ENCODE measurements at regions not wholly inside any gene's neighbourhood (a gene's known extent, or its start where the extent isn't known, plus 50 kb on each side); places are given as distances from the start of the nearest gene placed in this dataset.

DNA sequence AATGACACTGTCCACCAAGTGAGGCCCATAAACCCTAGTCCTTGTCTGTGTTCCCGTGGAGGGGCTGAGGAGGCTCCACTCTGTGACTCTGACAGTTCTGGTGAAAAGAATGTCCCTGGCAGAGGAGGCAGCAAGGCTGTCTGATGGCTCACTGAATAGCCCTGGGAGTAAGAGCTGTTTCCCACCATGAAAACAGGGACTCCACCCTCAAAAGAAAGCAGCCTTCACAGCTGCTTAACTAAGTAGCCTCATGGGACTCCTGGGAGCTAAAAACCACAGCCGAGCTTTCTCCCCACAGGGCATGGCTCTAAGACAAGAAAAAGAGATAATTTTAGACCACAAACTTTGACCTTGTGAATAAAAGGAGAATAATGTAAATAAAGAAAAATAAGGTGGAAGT lies 135.1 kb upstream of the FRY start:
- DNase-seq (ENCODE audit: low spot score), result no peak

GRCh38 chr13:31898378-31899071 lies 133.0 kb upstream of the FRY start:
- no peak for DNase-seq (ENCODE audit: low spot score)

DNA sequence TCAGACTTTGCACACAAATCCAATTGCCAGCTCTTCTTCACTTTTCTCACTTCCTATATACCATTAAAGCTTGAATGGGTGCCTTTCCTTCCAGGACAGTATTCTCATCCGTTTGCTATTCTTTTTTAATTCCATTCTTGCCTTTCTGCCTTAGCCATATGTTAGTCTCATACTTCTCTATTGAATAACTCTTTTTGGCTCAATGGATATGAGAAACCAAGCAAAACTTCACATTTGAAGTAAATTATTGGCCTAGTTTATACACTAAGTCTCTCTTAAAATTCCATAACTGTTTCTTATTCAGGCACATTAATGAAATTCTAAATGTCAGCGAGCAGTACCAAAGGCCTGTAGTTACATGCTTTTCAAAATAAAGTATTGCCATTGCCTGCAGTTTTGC lies 129.6 kb upstream of the FRY start:
- no peak for DNase-seq (ENCODE audit: low spot score)

- no peak for DNase-seq (ENCODE audit: low spot score)
Observed at GRCh38 chr13:31903111-31903815, 128.3 kb upstream of the FRY start.

- no peak for DNase-seq (ENCODE audit: low spot score)
Observed at GRCh38 chr13:31904941-31905824, 126.4 kb upstream of the FRY start.

- DNase-seq (ENCODE audit: low spot score), result no peak
Observed at GRCh38 chr13:31905961-31906360, 125.6 kb upstream of the FRY start.

DNA sequence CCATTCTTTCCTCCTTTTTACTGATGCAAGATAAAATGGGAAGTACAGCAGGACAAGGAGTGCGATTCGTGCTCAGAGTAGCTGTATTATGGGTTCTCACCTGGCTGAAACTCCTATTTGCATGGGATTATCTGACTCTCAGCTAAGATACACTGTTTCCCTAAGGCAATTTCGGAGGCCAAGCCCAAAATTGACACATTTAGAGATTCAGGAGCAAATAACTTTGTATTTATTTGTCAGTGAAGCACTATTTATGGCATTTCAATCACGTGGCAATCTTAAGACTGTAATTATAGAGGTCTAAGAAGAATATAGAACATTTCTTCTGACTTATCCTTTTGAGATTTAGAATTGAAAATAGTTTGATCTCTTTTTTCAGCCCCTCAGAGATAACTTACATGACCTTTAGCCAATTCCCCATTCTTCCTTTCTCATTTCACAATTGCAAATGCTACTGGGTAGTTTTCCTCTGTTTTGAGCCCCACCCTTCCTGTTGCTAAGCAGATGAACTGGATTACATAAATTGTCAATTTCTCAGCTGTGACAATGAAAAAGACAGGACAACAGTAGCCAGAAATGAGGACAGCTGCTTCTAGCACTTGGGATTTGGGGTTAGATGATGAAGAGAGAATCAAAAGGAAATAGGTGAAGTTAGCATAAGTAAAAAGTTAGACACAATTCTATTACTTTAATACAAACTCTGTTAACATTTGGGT lies 122.7 kb upstream of the FRY start:
- no peak for DNase-seq (ENCODE audit: low spot score)

DNA sequence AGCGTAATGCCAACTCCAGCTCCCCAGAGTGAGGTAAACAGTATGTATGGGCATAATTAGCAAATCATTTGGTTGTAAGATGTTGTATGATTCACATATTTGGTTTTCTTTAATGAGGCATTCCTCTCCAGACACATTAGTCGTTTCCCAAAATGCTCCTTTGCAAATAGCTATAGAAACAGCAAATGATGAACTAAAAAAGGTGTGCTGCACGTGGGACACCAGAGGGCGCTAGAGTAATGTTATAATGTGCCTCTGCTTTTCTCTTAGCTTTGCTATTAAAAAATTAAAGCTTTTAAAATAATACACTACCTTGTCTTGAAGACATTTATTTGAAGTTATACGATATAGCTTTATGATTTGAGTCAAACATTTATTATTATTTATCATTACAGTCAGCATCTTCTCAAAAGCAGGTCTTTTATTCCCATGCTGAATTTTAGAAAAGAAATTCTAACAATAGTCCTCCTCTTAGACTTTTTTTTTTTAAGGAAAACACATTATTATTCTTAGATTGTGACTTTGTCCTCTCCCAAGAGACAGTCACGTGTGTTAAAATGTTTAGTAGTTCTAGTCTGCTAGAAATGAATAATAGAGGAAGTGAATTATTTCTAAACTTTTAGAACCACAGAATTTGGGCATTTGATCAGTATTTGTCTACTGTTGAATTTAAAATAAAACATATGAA lies 121.6 kb upstream of the FRY start:
- DNase-seq (ENCODE audit: low spot score), result peak; percentile 64

GRCh38 chr13:31910633-31911032 lies 120.9 kb upstream of the FRY start:
- DNase-seq (ENCODE audit: low spot score), result no peak

- DNase-seq (ENCODE audit: low spot score), result no peak
Observed at GRCh38 chr13:31912647-31913401, 118.8 kb upstream of the FRY start.

DNA sequence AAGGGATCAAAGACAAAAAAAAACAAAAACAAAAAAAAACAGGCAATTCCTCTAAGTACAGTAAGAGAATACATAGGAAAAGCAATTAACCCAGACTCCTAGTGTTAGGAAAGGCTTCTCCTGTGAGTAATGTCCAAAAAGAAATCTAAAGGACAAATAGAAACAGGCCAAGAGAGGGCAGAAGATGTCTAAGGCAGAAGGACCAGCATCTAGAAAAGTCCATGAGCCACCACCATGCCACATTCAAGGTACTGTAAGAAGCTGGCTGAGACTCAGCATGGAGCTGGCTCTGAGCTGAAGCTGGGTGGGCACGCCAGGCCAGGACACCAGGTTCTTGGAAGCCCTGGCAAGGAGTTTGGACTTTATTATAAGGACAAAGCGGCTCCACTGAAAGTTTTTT lies 118.1 kb upstream of the FRY start:
- no peak for DNase-seq (ENCODE audit: low spot score)

DNA sequence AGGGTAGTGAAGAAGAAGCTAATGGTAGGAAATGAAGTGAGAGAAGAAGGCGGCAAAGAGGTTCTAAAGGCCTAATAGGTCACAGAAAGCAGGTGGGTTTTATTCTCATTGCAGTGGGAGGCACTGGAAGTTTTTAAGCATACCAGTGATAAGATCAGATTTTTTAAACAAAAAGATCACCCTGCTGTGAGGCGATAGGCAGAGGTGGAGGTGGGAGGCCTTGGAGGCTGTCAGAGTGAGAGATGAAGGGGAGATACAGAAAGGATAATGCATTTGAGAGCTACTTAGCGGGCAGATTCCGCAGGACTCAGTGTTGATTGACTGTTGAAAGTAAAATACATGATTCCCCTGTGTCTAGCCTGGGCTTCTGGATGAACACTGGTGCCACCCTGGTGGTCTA lies 116.7 kb upstream of the FRY start:
- no peak for DNase-seq (ENCODE audit: low spot score)

- DNase-seq (ENCODE audit: low spot score), result no peak
Observed at GRCh38 chr13:31918707-31919106, 112.9 kb upstream of the FRY start.

- no peak for DNase-seq (ENCODE audit: low spot score)
Observed at GRCh38 chr13:31919241-31919640, 112.3 kb upstream of the FRY start.

DNA sequence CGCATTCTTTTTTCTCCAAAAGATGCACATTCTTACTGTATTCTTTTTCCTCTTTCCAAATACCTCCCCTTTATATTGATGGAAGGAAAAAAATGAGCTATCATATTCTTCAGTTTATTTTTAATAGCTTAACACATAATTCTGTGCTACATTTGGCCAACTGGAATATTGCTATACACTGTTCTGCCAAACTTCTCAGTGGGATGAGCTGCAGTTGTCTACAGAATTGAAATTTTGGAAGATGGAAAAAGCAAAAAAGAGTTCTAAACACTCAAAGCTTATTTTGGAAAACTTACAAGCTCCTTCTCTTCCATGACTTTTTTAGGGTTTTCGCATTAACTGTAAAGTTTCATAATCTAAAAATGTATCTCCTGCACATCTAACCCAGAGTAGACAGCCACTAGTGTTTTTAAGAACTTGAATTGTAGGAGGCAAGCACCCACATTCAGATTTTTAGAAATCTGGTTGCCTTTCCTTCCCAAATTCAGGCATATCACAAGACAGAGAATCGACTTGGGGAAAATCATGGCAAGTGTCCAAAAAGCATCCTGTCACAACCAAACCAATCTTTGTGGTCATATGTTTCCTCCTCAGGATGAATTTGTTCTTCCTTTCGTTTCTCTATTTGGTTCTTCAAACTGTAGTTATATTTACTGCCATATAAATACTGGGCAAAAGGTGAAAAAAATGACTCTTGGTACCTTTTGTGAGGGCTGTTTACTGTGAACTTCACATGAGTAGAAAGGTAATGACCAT lies 111.4 kb upstream of the FRY start:
- DNase-seq (ENCODE audit: low spot score), result no peak

DNA sequence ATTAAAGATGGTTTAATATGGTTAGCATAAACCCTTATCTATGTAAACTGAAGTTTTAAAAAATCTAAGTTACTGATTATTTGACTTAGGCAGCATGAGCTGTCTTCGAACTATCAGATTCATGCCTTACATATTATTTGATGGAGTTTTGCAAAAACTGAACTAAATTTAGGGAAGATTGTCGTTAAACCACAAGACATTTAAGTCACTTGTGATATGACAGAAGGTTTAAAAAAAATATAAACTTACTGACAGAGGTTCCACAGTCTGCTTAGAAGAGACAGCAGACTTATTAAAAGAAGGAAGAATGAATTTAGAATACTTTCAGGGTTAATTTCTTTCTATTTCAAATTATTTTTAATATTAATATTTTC lies 110.9 kb upstream of the FRY start:
- DNase-seq (ENCODE audit: low spot score), result no peak

DNA sequence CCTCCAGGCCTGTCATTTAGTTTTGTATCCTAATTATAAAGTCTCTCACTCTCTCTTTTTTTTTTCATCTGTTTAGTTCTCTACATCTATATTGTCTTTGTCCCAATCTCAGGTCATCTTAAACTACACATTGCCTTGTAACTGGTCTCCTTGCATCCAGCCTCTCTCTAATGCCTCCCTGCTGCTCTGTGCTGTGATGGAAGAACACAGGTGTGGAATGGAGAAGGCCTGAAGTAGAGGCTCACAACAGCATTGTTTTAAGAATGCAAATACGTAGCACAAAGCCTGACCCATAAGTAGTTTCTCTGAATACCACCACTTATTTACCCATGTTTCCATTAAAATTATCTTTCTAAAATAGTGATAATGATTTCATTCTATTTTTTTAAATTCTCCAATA lies 108.8 kb upstream of the FRY start:
- no peak for DNase-seq (ENCODE audit: low spot score)

- no peak for DNase-seq (ENCODE audit: low spot score)
Observed at GRCh38 chr13:31923134-31923763, 108.3 kb upstream of the FRY start.

GRCh38 chr13:31925079-31925478 lies 106.5 kb upstream of the FRY start:
- DNase-seq (ENCODE audit: low spot score), result no peak

DNA sequence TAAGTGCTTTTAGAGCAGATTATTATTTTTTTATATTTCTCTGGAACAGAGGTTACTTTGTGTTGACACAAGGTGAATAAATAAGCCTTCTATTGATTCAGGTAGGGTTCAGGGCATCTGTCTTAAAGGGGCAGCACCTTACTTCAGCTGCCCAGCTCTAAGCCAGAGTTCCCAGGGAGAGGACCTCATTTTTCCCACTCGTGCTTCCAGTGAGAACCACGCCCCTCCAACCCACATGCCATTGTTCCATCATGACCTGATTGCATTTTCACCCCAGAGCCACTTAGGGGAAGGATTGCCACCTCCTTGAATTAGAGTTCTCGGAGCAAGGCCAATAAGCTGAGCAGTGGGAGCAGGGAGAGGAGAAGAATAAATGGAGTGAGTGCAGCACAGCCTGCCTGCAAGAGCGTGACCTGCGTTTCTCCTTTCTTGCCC lies 104.3 kb upstream of the FRY start:
- peak; percentile 11 for DNase-seq (ENCODE audit: low spot score)

All from LoVo (cell line).